Panc1 (cell line): ENCODE measurements at regions not wholly inside any gene's neighbourhood (a gene's known extent, or its start where the extent isn't known, plus 50 kb on each side); places are given as distances from the start of the nearest gene placed in this dataset.

Source experiments
- CTCF ChIP-seq: fragments of 450-650 bp; IDR thresholded peaks from 2 replicates; pipeline ENCODE4 v1.5.1; 2017; ENCODE audit warnings: mild to moderate bottlenecking
- POLR2AphosphoS5 ChIP-seq: IDR thresholded peaks from 2 replicates; pipeline ENCODE4 v1.6.1; 2012; ENCODE audit warnings: mild to moderate bottlenecking, low read depth, low read length, moderate library complexity
- REST ChIP-seq, 2 experiments: IDR thresholded peaks; 2 replicates each; pipeline ENCODE4 v1.6.1; 2011 to 2012; ENCODE audit warnings: low read depth in 2 of 2, control low read depth in 1 of 2, low read length in 1 of 2, mild to moderate bottlenecking in 1 of 2, moderate library complexity in 1 of 2; ENCODE audit not compliant: insufficient read depth in 1 of 2
- SIN3A ChIP-seq: IDR thresholded peaks from 2 replicates; pipeline ENCODE4 v1.6.1; 2012; ENCODE audit warnings: low read depth, mild to moderate bottlenecking, low read length, moderate library complexity, borderline replicate concordance; ENCODE audit not compliant: insufficient read depth
- TCF7L2 ChIP-seq: IDR thresholded peaks from 2 replicates; pipeline ENCODE4 v1.6.1; 2011; ENCODE audit warnings: mild to moderate bottlenecking, low read depth, low read length, inconsistent platforms

- no peak for TF ChIP-seq TCF7L2
- TF ChIP-seq CTCF, result peak; percentile 48; the same call in 1 of the 2 replicates
- no peak for TF ChIP-seq SIN3A
- TF ChIP-seq POLR2AphosphoS5, result no peak
- no peak for TF ChIP-seq REST (IDR thresholded peaks at IDR 0.05; ENCODE audit: insufficient read depth in 1 of 2, low read depth in 2 of 2, low read length in 1 of 2)
Measured at GRCh38 chr3:73848173-73848906, 223.6 kb upstream of the PDZRN3 start.
